H1 (cell line): ENCODE measurements at regions not wholly inside any gene's neighbourhood (a gene's known extent, or its start where the extent isn't known, plus 50 kb on each side); places are given as distances from the start of the nearest gene placed in this dataset.
"Not testable (repeated sequence)": the region's sequence is repeated elsewhere in the genome, so short reads cannot be mapped to it uniquely, and the experiment has no call there.

Experiments
- CTCF ChIP-seq, 3 experiments: IDR thresholded peaks; 1 replicate in 2 of 3; 2 replicates in 1 of 3; pipeline versions ENCODE4 v1.5.1 to v1.6.1; 2011; ENCODE audit warnings: low read length in 3 of 3, mild to moderate bottlenecking in 3 of 3, inconsistent platforms in 2 of 3, low read depth in 1 of 3, moderate library complexity in 1 of 3; ENCODE audit not compliant: insufficient read depth in 1 of 3; ENCODE audit errors: control extremely low read depth in 1 of 3
- EGR1 ChIP-seq: IDR thresholded peaks from 2 replicates; pipeline ENCODE4 v1.6.1; 2011; ENCODE audit warnings: low read depth, low read length, borderline replicate concordance
- EP300 ChIP-seq, 2 experiments: IDR thresholded peaks; 1 replicate in 1 of 2; 2 replicates in 1 of 2; pipeline ENCODE4 v1.6.1; 2011 to 2012; ENCODE audit warnings: low read depth in 2 of 2, low read length in 2 of 2, mild to moderate bottlenecking in 2 of 2, borderline replicate concordance in 1 of 2, inconsistent platforms in 1 of 2, moderate library complexity in 1 of 2
- HDAC6 ChIP-seq: IDR thresholded peaks from one replicate; pipeline ENCODE4 v1.7.1; 2012; ENCODE audit warnings: low read depth, mild to moderate bottlenecking, inconsistent platforms, low read length, moderate library complexity
- JUN ChIP-seq: IDR thresholded peaks from 2 replicates; pipeline ENCODE4 v1.6.1; 2011; ENCODE audit warnings: low read depth, mild to moderate bottlenecking, improper control_type of control experiment, low read length
- MAFK ChIP-seq: IDR thresholded peaks from 2 replicates; pipeline ENCODE4 v1.6.1; 2012; ENCODE audit warnings: low read depth, mild to moderate bottlenecking, improper control_type of control experiment, low read length
- MAX ChIP-seq: IDR thresholded peaks from 2 replicates; pipeline ENCODE4 v1.6.1; 2012; ENCODE audit warnings: inconsistent platforms

- not testable (repeated sequence) for TF ChIP-seq CTCF (IDR thresholded peaks at IDR 0.05; ENCODE audit: control extremely low read depth in 1 of 3, insufficient read depth in 1 of 3, low read depth in 1 of 3, low read length in 3 of 3); MAX; JUN; EP300 (IDR thresholded peaks at IDR 0.05; ENCODE audit: borderline replicate concordance in 1 of 2, low read depth in 2 of 2, low read length in 2 of 2); HDAC6; EGR1; MAFK
Observed at GRCh38 chr16:18142066-18142465, 194.5 kb downstream of the NPIPA8 start.
